SU-DHL-6 (cell line): ENCODE measurements at regions not wholly inside any gene's neighbourhood (a gene's known extent, or its start where the extent isn't known, plus 50 kb on each side); places are given as distances from the start of the nearest gene placed in this dataset.

Source experiments
- CTCF ChIP-seq: fragments of 200-600 bp; sonication (generic); IDR thresholded peaks from one replicate; pipeline ENCODE4 v1.5.1; 2017; ENCODE audit warnings: antibody characterized with exemption, mild to moderate bottlenecking, low read length, moderate library complexity; ENCODE audit not compliant: insufficient read depth, poor library complexity, severe bottlenecking
- EZH2phosphoT487 ChIP-seq: fragments of 200-600 bp; sonication (generic), shearing (Covaris generic); conservative IDR thresholded peaks from 2 replicates; pipeline ENCODE4 v1.6.1; 2018; ENCODE audit warnings: mild to moderate bottlenecking, antibody characterized with exemption, low read length, moderate library complexity, mixed read lengths

GRCh38 chr2:47654790-47655562 lies 84.2 kb upstream of the KCNK12 start:
- TF ChIP-seq CTCF: no peak
- TF ChIP-seq EZH2phosphoT487: no peak
